Chondrocyte (in vitro differentiated cells): ENCODE measurements at regions not wholly inside any gene's neighbourhood (a gene's known extent, or its start where the extent isn't known, plus 50 kb on each side); places are given as distances from the start of the nearest gene placed in this dataset.

ENCODE experiments used
- DNase-seq: peaks from one replicate; pipeline ENCODE4 v3.0.0; 2021; ENCODE audit warnings: mixed read lengths, low spot score
- H3K27ac Mint-ChIP-seq: one replicate; pipeline ENCODE4 v1.8.0; 2021; ENCODE audit warnings: mild to moderate bottlenecking, moderate library complexity, mixed read lengths; ENCODE audit not compliant: unreplicated experiment
- H3K27me3 Mint-ChIP-seq: 2 replicates; pipeline ENCODE4 v1.8.0; 2021; ENCODE audit warnings: low read depth, mixed read lengths
- H3K36me3 Mint-ChIP-seq: 2 replicates; pipeline ENCODE4 v1.8.0; 2021; ENCODE audit warnings: low read depth, mixed read lengths
- H3K4me1 Mint-ChIP-seq: 2 replicates; pipeline ENCODE4 v1.8.0; 2021; ENCODE audit warnings: low read depth, mild to moderate bottlenecking, mixed read lengths
- H3K4me3 Mint-ChIP-seq: one replicate; pipeline ENCODE4 v1.8.0; 2021; ENCODE audit warnings: mild to moderate bottlenecking, moderate library complexity, mixed read lengths; ENCODE audit not compliant: unreplicated experiment
- H3K9me3 Mint-ChIP-seq: 2 replicates; pipeline ENCODE4 v1.8.0; 2021; ENCODE audit warnings: low read depth, mixed read lengths
- CTCF ChIP-seq: fragments of 200-600 bp; sonication (generic); IDR thresholded peaks from 2 replicates; pipeline ENCODE4 v1.5.0; 2021; ENCODE audit warnings: antibody characterized with exemption, mild to moderate bottlenecking, moderate library complexity

GRCh38 chr5:4001004-4001403 lies 405.4 kb downstream of the IRX1 start:
- peaks cover 3% of the 10 kb centered on the region for H3K4me1 Mint-ChIP-seq
- no peak for DNase-seq

GRCh38 chr5:4001758-4002533 lies 406.3 kb downstream of the IRX1 start:
- H3K27ac Mint-ChIP-seq: no peak overlapping the region
- peaks cover 23% of the 10 kb centered on the region for H3K9me3 Mint-ChIP-seq
- H3K36me3 Mint-ChIP-seq: no peaks in the 10 kb centered on the region
- no peak for DNase-seq
- no peaks in the 10 kb centered on the region for H3K27me3 Mint-ChIP-seq
- H3K4me1 Mint-ChIP-seq: no peaks in the 10 kb centered on the region
- no peak overlapping the region for H3K4me3 Mint-ChIP-seq
- no peak for TF ChIP-seq CTCF

More at GRCh38 chr5:4001004-4001403, 405.4 kb downstream of the IRX1 start:
- H3K27me3 Mint-ChIP-seq: no peaks in the 10 kb centered on the region
- H3K27ac Mint-ChIP-seq: no peak overlapping the region
- TF ChIP-seq CTCF: no peak
- peaks cover 16% of the 10 kb centered on the region for H3K9me3 Mint-ChIP-seq
- H3K4me3 Mint-ChIP-seq: no peak overlapping the region
- H3K36me3 Mint-ChIP-seq: no peaks in the 10 kb centered on the region

- Mint-ChIP-seq H3K27ac (no peak overlapping the region), H3K4me3 (no peak overlapping the region), H3K27me3 (no peaks in the 10 kb centered on the region), H3K4me1 (no peaks in the 10 kb centered on the region), H3K9me3 (peaks cover 12% of the 10 kb centered on the region), H3K36me3 (no peaks in the 10 kb centered on the region)
- TF ChIP-seq CTCF: no peak
- DNase-seq: no peak
These were observed 409.7 kb downstream of the IRX1 start for GRCh38 chr5:4005335-4005734.

GRCh38 chr5:4007001-4007400 lies 411.4 kb downstream of the IRX1 start:
- DNase-seq: no peak
- no peak overlapping the region for H3K27ac Mint-ChIP-seq
- no peak for TF ChIP-seq CTCF
- no peaks in the 10 kb centered on the region for H3K27me3 Mint-ChIP-seq
- H3K4me1 Mint-ChIP-seq: no peaks in the 10 kb centered on the region
- H3K36me3 Mint-ChIP-seq: no peaks in the 10 kb centered on the region
- H3K4me3 Mint-ChIP-seq: no peak overlapping the region
- peaks cover 7% of the 10 kb centered on the region for H3K9me3 Mint-ChIP-seq

- H3K27me3 Mint-ChIP-seq: no peaks in the 10 kb centered on the region
- H3K36me3 Mint-ChIP-seq: no peaks in the 10 kb centered on the region
- peaks cover 2% of the 10 kb centered on the region for H3K9me3 Mint-ChIP-seq
- H3K4me1 Mint-ChIP-seq: no peaks in the 10 kb centered on the region
- no peak for TF ChIP-seq CTCF
- DNase-seq: no peak
- no peak overlapping the region for H3K4me3 Mint-ChIP-seq
- H3K27ac Mint-ChIP-seq: no peak overlapping the region
These were observed 416.3 kb downstream of the IRX1 start for GRCh38 chr5:4011943-4012342.
